Tibial nerve (tissue), 4 donors: ENCODE measurements at regions not wholly inside any gene's neighbourhood (a gene's known extent, or its start where the extent isn't known, plus 50 kb on each side); places are given as distances from the start of the nearest gene placed in this dataset.

Experiments
- CTCF ChIP-seq, 5 experiments: fragments of 200-600 bp in 3 of 5; fragments of 450-650 bp in 2 of 5; sonication (generic) in 3 of 5; IDR thresholded peaks; one replicate each; pipeline ENCODE4 v1.5.1; 2016 to 2019; ENCODE audit warnings: antibody characterized with exemption in 5 of 5, mild to moderate bottlenecking in 3 of 5, moderate library complexity in 2 of 5
- EP300 ChIP-seq, 2 donors: sonication (generic); formaldehyde crosslinking; IDR thresholded peaks; one replicate each; pipeline ENCODE4 v1.6.1; 2017; ENCODE audit warnings: antibody characterized with exemption in 2 of 2, mild to moderate bottlenecking in 1 of 2
- POLR2A ChIP-seq, 2 donors: fragments of 450-650 bp; IDR thresholded peaks; one replicate each; pipeline ENCODE4 v1.6.1; 2017; ENCODE audit warnings: antibody characterized with exemption in 2 of 2, mild to moderate bottlenecking in 2 of 2, moderate library complexity in 2 of 2

GRCh38 chr21:19218163-19218562, 814.6 kb upstream of the TMPRSS15 start:
- no peak for TF ChIP-seq CTCF (IDR thresholded peaks at IDR 0.05)
- no peak for TF ChIP-seq POLR2A (IDR thresholded peaks at IDR 0.05)
- TF ChIP-seq EP300 (IDR thresholded peaks at IDR 0.05): no peak
